CD14-positive monocyte (primary cell): ENCODE measurements at regions not wholly inside any gene's neighbourhood (a gene's known extent, or its start where the extent isn't known, plus 50 kb on each side); places are given as distances from the start of the nearest gene placed in this dataset.

Experiments used
- DNase-seq, 3 donors: peaks; one replicate each; pipeline ENCODE4 v3.0.0-alpha.2; 2011 to 2022
- H2AFZ ChIP-seq: 2 replicates; pipeline ENCODE4 v1.6.0; 2012; ENCODE audit warnings: mild to moderate bottlenecking, low read depth, low read length, inconsistent platforms; ENCODE audit not compliant: insufficient read depth, poor library complexity, severe bottlenecking
- H3K27ac ChIP-seq, 2 donors: 1 replicate in 1 of 2; 2 replicates in 1 of 2; pipeline ENCODE4 v1.5.1; 2012 to 2013; ENCODE audit warnings: low read length in 2 of 2, control low read depth in 1 of 2, inconsistent platforms in 1 of 2, low read depth in 1 of 2, mild to moderate bottlenecking in 1 of 2
- H3K27me3 ChIP-seq, 2 donors: one replicate each; pipeline versions ENCODE4 v1.6.0 to v1.6.1; 2011 to 2013; ENCODE audit warnings: low read length in 2 of 2; ENCODE audit not compliant: control insufficient read depth in 2 of 2, insufficient read depth in 2 of 2
- H3K36me3 ChIP-seq, 2 donors: replicated peaks in 1 of 2; 1 replicate in 1 of 2; 2 replicates in 1 of 2; pipeline versions ENCODE4 v1.5.1 to v1.6.1; 2012 to 2013; ENCODE audit warnings: low read length in 2 of 2, control low read depth in 1 of 2, inconsistent platforms in 1 of 2, mild to moderate bottlenecking in 1 of 2; ENCODE audit not compliant: insufficient read depth in 2 of 2, control insufficient read depth in 1 of 2
- H3K4me1 ChIP-seq, 2 donors: 1 replicate in 1 of 2; 2 replicates in 1 of 2; pipeline versions ENCODE4 v1.5.1 to v1.6.1; 2012 to 2013; ENCODE audit warnings: low read length in 2 of 2, control low read depth in 1 of 2, inconsistent platforms in 1 of 2, mild to moderate bottlenecking in 1 of 2, moderate library complexity in 1 of 2; ENCODE audit not compliant: insufficient read depth in 2 of 2, control insufficient read depth in 1 of 2
- H3K4me2 ChIP-seq: replicated peaks from 2 replicates; pipeline ENCODE3; 2012; ENCODE audit warnings: low read length, moderate library complexity, mild to moderate bottlenecking; ENCODE audit not compliant: poor library complexity, severe bottlenecking; ENCODE audit errors: extremely low read depth
- H3K4me3 ChIP-seq, 3 experiments: fragments of 200-600 bp in 1 of 3; sonication (generic) in 1 of 3; replicated peaks in 1 of 3; 1 replicate in 2 of 3; 2 replicates in 1 of 3; pipeline ENCODE4 v1.5.1; 2011 to 2013; ENCODE audit warnings: low read length in 3 of 3, mild to moderate bottlenecking in 3 of 3, control low read depth in 2 of 3, low read depth in 2 of 3, inconsistent platforms in 1 of 3, moderate library complexity in 1 of 3
- H3K79me2 ChIP-seq: 2 replicates; pipeline ENCODE4 v1.6.0; 2012; ENCODE audit warnings: mild to moderate bottlenecking, control low read depth, inconsistent platforms, low read length, moderate library complexity; ENCODE audit not compliant: insufficient read depth
- H3K9ac ChIP-seq: 2 replicates; pipeline ENCODE4 v1.6.0; 2017; ENCODE audit warnings: low read length, mild to moderate bottlenecking; ENCODE audit not compliant: insufficient read depth, poor library complexity, severe bottlenecking
- H3K9me3 ChIP-seq, 2 donors: replicated peaks in 1 of 2; 1 replicate in 1 of 2; 2 replicates in 1 of 2; pipeline versions ENCODE4 v1.5.1 to v1.6.1; 2012 to 2013; ENCODE audit warnings: low read length in 2 of 2, control low read depth in 1 of 2; ENCODE audit not compliant: control insufficient read depth in 1 of 2, insufficient read depth in 1 of 2
- H4K20me1 ChIP-seq: 2 replicates; pipeline ENCODE4 v1.6.0; 2012; ENCODE audit warnings: mild to moderate bottlenecking, low read length, control low read depth, moderate library complexity; ENCODE audit not compliant: insufficient read depth
- H3K27ac Mint-ChIP-seq, 7 donors: one replicate each; pipeline ENCODE4 v1.8.0; 2020; ENCODE audit warnings: mild to moderate bottlenecking in 7 of 7, mixed read lengths in 7 of 7, moderate library complexity in 6 of 7, inconsistent platforms in 2 of 7
- H3K27me3 Mint-ChIP-seq, 3 donors: one replicate each; pipeline ENCODE4 v1.8.0; 2021 to 2022; ENCODE audit warnings: low read depth in 3 of 3, mild to moderate bottlenecking in 3 of 3, mixed read lengths in 3 of 3, moderate library complexity in 3 of 3, inconsistent platforms in 1 of 3
- H3K36me3 Mint-ChIP-seq, 2 donors: one replicate each; pipeline ENCODE4 v1.8.0; 2020; ENCODE audit warnings: mixed read lengths in 2 of 2, inconsistent platforms in 1 of 2, mild to moderate bottlenecking in 1 of 2
- H3K4me1 Mint-ChIP-seq: one replicate; pipeline ENCODE4 v1.8.0; 2020; ENCODE audit warnings: mild to moderate bottlenecking, mixed read lengths
- H3K4me3 Mint-ChIP-seq, 2 donors: one replicate each; pipeline ENCODE4 v1.8.0; 2020; ENCODE audit warnings: mild to moderate bottlenecking in 2 of 2, mixed read lengths in 2 of 2, moderate library complexity in 1 of 2
- H3K9me3 Mint-ChIP-seq, 7 donors: one replicate each; pipeline ENCODE4 v1.8.0; 2020 to 2022; ENCODE audit warnings: mixed read lengths in 7 of 7, mild to moderate bottlenecking in 6 of 7, moderate library complexity in 6 of 7, inconsistent platforms in 2 of 7
- CTCF ChIP-seq: fragments of 200-600 bp; IDR thresholded peaks from one replicate; pipeline ENCODE4 v1.8.0; 2022; ENCODE audit warnings: antibody characterized with exemption, mild to moderate bottlenecking
- WGBS: methylation state at CpG from one replicate; pipeline ENCODE4 v1.1.5; 2013; ENCODE audit warnings: missing lambda C conversion rate; ENCODE audit not compliant: insufficient coverage; 5-methylcytosine and 5-hydroxymethylcytosine counted together
- intact Hi-C, 2 donors: fragments of 100-400 bp; cut with micrococcal nuclease; formaldehyde crosslinking; loops; one replicate each; pipeline versions ENCODE4 v1.15.0 to v1.15.1; 2023

DNA sequence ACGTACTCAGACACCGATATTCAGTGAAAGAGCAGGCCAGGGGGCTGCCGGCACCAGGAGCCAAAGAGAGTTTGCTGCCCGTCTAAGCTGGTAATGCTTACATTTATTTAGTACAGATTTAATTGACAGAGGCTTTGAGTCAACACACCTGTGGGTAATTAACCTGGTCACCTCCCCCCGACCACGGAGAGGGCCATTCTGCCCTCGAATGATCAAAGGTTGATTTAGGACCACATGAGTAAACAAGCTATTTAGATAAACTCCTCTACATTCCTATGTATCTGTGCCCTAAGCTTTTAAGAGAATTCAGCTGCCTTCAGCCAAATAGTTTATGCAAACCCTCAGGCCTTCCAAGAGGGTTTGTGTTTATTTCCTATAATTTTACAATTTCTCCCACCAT lies 164.8 kb downstream of the IPMK start:
- Histone ChIP-seq H3K79me2 (no peaks in the 10 kb centered on the region), H3K4me2 (no peak overlapping the region), H4K20me1 (no peaks in the 10 kb centered on the region), H2AFZ (no peak overlapping the region), H3K9me3 (peaks cover 7 to 18% of the 10 kb centered on the region in 2 donors), H3K27me3 (no peaks in the 10 kb centered on the region), H3K27ac (no peak overlapping the region), H3K9ac (no peak overlapping the region), H3K4me1 (no peaks in the 10 kb centered on the region), H3K36me3 (no peaks in the 10 kb centered on the region), H3K4me3 (no peak overlapping the region)
- Mint-ChIP-seq H3K4me3 (no peak overlapping the region), H3K4me1 (no peaks in the 10 kb centered on the region), H3K27ac (no peak overlapping the region), H3K27me3 (peaks cover 0 to 2% (median 0%) of the 10 kb centered on the region in 3 donors), H3K9me3 (peaks cover 7 to 19% (median 11%) of the 10 kb centered on the region in 7 donors), H3K36me3 (no peaks in the 10 kb centered on the region)
- TF ChIP-seq CTCF, result no peak
- intact Hi-C loops, result no loop called here
- WGBS, result 65% methylated on average over 5 of the region's 7 CpGs
- DNase-seq, result no peak

DNA sequence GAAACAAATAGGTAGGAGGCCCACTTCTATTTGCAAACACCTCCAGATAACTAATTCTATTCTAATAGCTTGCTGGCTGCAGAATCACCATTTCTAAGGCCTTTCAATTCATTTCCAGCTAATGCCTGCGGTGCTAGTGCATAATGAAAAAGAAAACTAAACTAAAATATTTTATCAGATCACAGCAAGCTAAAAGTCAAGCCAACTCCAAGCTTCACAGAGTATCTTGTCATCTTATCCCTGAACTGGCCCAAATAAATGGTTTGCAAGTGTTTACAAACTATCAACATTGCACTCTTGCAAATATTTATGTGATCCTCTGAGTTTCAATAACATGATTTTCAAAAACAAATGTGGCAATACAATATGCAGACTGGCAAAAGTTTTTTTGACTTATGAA lies 166.0 kb downstream of the IPMK start:
- peaks cover 0 to under 1% (median 0%) of the 10 kb centered on the region in 3 donors for H3K27me3 Mint-ChIP-seq
- Histone ChIP-seq H3K4me2 (no peak overlapping the region), H3K9ac (no peak overlapping the region), H3K27ac (no peak overlapping the region), H2AFZ (no peak overlapping the region), H3K4me1 (no peaks in the 10 kb centered on the region), H3K79me2 (no peaks in the 10 kb centered on the region), H4K20me1 (no peaks in the 10 kb centered on the region), H3K36me3 (no peaks in the 10 kb centered on the region), H3K4me3 (no peak overlapping the region), H3K9me3 (peaks cover 4 to 15% of the 10 kb centered on the region in 2 donors), H3K27me3 (no peaks in the 10 kb centered on the region)
- intact Hi-C loops, result no loop called here
- peaks cover 3 to 13% (median 8%) of the 10 kb centered on the region in 7 donors for H3K9me3 Mint-ChIP-seq
- WGBS, result 100% methylated on average over 1 of the region's 1 CpG
- H3K4me3 Mint-ChIP-seq, result no peak overlapping the region
- no peaks in the 10 kb centered on the region for H3K4me1 Mint-ChIP-seq
- no peak for TF ChIP-seq CTCF
- no peaks in the 10 kb centered on the region for H3K36me3 Mint-ChIP-seq
- H3K27ac Mint-ChIP-seq, result no peak overlapping the region
- DNase-seq, result no peak
